Esophagus muscularis mucosa (tissue), 3 donors: ENCODE measurements at regions not wholly inside any gene's neighbourhood (a gene's known extent, or its start where the extent isn't known, plus 50 kb on each side); places are given as distances from the start of the nearest gene placed in this dataset.

ENCODE experiments used
- CTCF ChIP-seq, 3 experiments: fragments of 200-600 bp in 2 of 3; fragments of 450-650 bp in 1 of 3; sonication (generic) in 2 of 3; IDR thresholded peaks; one replicate each; pipeline ENCODE4 v1.5.1; 2017 to 2019; ENCODE audit warnings: antibody characterized with exemption in 3 of 3, mild to moderate bottlenecking in 2 of 3, moderate library complexity in 1 of 3
- POLR2A ChIP-seq: fragments of 450-650 bp; IDR thresholded peaks from one replicate; pipeline ENCODE4 v1.6.1; 2017; ENCODE audit warnings: antibody characterized with exemption, moderate library complexity, mild to moderate bottlenecking, low read depth

GRCh38 chr4:38230121-38230801 is 270.1 kb downstream of the PTTG2 start:
- TF ChIP-seq POLR2A (no peak), CTCF (IDR thresholded peaks at IDR 0.05) (no peak)
